ENCODE measurements at regions not wholly inside any gene's neighbourhood (a gene's known extent, or its start where the extent isn't known, plus 50 kb on each side); places are given as distances from the start of the nearest gene placed in this dataset.

GRCh38 chr15:77732514-77733335, 100.0 kb upstream of the LINGO1 start:
- DNase-seq (ENCODE audit: low read depth): no peak

DNA sequence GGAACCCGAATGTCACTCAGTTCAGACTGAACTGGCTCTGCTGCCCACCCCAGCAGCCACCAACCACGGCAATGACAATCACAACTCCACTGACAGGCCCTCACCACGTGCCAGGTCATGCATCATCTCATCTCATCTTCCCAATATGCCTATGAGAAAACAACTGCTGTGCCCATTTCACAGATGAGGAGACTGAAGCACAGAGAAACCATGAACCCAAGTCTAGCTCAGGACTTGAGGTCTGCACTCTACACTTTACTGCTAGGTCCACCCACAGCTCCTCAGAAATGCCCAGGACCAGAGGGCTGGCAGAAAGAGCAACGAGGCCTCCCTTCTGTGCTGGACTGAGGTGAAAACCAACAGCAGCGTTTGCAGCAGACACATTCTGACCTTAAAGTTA, 99.2 kb upstream of the LINGO1 start:
- DNase-seq (ENCODE audit: low read depth): no peak

DNA sequence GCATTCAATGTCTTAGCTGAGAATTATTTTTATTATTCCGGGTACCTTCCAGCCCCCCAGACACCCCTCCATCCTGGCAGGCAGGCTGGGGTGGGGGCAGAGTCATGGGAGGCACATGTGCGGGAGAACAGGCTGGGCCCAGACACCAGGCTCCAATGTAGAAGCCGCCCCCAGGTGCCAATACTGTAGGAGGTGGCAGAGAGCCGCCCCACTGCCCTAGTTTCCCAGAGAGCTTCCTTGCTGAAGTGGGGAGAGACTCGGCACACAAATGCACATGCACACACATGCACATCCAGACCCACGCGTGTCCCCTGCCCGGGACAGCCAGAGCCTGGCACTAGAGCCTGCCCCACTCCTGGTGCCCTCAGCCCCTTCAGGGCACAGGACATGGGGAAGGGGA, 98.4 kb upstream of the LINGO1 start:
- DNase-seq (ENCODE audit: low read depth): no peak

DNA sequence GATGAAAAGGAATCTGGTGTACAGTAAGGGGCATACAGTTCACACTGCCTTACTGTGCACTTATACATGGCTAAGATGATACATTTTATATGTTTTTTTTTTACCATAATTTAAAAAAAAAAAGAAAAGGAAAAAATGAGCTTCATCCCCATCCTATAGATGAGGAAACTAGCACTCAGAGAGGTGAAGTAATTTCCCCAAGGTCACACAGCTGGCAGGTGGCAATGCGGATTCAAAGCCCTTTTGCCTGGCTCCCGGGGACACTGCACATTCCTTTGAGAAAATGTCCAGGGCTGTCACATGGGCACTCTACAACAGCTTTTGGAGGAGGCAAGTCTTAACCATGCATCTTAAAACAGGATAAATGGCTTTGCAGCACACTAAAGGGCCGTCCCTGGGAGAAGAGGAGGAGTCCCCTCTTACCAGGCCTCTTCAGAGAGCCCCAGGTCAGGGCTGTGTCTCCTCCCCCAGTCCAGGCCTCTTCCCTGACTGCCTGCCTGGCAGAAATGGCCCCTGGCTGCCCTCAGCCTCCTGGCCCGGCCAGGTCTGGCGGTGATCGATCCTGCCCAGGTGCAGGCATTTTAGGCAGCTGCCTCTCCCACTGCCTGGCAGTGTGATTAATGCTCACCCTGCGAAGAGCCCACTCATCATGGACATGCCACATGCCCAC, 95.1 kb upstream of the LINGO1 start:
- no peak for DNase-seq (ENCODE audit: low read depth)

GRCh38 chr15:77724715-77725114, 92.0 kb upstream of the LINGO1 start:
- DNase-seq (ENCODE audit: low read depth): no peak

- no peak for DNase-seq (ENCODE audit: low read depth)
Measured at GRCh38 chr15:77723756-77724155, 91.0 kb upstream of the LINGO1 start.

GRCh38 chr15:77722759-77723460, 90.2 kb upstream of the LINGO1 start:
- DNase-seq (ENCODE audit: low read depth): no peak

- DNase-seq (ENCODE audit: low read depth): no peak
Measured at GRCh38 chr15:77721963-77722362, 89.3 kb upstream of the LINGO1 start.

- no peak for DNase-seq (ENCODE audit: low read depth)
Measured at GRCh38 chr15:77720655-77721054, 87.9 kb upstream of the LINGO1 start.

DNA sequence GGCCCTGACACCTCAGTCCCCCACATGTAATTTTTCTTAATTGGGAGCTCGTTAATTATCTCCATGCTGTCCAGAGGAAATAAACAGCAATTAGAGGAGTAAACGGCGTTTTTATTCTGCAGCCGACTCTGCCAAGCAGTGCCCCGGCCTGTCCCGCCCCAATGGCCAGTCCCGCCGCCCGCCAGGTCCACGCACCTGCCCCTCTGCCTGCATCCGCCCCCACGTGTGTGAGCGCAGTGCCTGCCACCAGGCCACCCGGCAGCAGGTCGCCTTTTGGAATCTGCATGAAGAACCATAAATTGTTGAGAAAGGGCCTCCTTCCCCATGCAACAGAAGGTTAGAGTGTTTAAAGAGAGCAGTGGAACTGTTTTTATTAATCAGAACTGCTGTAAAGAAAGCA, 87.5 kb upstream of the LINGO1 start:
- DNase-seq (ENCODE audit: low read depth): no peak

- DNase-seq (ENCODE audit: low read depth): no peak
Measured at GRCh38 chr15:77719450-77719849, 86.7 kb upstream of the LINGO1 start.

DNA sequence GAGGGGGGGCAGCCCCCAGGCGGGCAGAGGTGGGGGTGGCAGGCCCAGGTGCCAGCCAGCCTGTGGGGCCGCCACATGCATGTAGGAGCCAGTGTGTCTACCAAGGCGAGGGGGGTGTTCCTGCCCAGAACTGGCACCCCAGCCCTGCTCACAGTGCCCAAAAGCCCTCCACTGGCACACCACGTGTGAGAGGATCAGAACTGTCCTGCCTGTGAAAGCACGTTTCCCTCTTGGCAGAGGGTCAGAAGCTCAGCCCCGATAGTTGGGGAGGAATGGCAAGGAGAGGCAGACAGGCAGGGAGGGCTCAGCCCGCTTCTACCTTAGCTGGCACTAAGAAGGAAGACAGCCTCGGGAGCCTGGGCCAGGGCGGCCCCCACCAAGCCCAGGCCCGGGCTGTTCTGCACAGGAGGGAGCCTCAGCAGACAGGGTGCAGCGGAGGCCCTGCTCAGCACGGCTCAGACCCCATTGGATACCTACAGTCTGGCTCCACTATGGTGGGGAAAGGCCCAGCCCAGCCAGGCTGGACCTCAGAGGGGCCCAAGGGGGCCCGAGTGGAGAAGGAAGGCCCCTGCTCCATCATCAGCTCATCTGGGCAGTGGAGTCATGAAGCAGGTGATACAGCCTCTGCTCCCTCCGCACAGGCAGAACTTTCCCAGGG, 84.8 kb upstream of the LINGO1 start:
- DNase-seq (ENCODE audit: low read depth): no peak

DNA sequence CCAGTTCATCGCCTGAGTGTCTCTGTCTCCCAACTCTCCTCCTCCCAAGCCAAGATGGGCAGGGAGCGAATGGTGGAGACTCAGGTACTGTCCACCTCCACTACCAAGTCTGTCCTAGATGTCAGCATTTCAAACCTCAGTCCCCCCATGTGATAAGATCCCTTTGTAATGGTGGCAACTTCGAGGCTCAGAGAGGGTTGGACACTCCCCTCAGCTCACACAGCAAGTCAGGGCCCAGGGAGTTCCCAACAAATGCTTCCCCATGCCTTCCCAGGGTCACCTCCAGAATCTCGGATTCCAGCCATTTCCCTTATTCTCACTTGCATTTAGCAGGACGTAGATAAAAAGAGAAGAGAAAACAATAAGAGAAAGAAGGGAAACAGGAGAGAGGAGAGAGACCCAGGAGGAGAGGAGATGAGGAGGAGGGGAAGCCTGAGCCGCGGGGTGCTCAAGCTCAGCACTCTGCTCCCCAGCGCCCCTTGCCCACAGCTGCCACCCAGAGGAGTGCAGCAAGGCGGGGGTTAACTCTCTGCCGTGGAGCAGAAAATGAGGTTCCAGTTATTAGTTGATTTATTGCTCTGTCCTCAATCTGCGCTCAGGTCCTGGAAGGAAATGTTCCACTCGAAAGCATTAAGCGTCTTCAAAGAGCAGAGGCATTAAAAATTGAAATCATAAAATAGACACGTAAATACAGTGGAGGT, 84.1 kb upstream of the LINGO1 start:
- DNase-seq (ENCODE audit: low read depth): no peak

DNA sequence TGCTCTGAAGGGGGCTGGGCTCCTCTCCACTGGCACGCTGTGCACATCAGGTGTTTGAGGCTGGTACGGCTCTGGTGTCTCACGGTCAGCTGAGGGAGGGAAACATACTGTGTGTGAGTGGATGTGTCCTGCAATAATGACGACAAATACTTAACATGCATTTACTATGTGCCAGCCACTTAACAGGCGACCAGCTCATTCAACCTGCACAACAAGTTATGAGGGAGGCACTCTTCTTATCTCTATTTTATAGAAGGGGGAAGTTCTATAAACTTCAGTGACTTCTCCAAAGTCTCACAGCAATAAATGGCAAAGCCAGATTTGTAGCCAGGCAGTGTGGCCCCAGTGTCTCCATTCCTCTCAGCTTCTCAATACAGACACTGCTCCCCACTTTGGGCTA, 83.1 kb upstream of the LINGO1 start:
- no peak for DNase-seq (ENCODE audit: low read depth)

DNA sequence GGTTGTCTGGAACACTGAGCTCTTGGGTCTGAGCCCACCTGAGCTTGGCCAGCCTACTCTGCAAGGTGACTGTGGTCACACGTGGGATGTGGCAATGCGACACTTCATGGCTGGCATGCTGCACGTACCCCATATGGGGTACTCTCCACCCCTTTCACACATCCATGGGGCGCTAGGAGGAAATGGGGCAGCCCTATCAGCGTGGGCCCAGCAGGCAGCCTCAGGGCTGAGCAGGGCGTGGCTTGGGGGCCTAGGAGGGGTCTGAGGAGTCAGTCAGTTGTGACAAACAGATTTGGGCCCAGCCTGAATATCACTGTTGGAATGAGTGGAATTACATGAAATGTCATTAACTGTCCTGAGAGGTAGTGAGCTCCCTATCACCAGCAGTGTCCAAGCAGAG, 82.3 kb upstream of the LINGO1 start:
- DNase-seq (ENCODE audit: low read depth): no peak

- no peak for DNase-seq (ENCODE audit: low read depth)
Measured at GRCh38 chr15:77714555-77714954, 81.8 kb upstream of the LINGO1 start.

DNA sequence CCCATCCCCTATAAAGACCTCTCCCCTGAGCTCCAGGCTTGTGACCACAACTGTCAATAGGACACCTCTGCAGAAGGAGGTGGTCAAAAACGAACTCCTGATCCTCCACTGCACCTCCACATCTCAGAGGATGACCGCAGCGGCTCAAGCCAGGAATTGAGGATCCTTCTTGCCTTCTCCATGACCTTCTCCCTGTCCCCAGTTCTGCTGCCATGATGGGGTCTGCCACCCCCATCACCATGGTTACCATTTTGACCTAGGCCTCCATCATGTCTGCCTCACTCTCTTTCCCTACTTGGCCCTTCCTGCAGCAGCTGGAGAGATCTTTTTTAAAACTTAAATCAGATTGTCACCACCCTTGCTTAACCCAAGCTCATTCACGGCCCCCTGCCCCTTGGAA, 81.3 kb upstream of the LINGO1 start:
- DNase-seq (ENCODE audit: low read depth): no peak

DNA sequence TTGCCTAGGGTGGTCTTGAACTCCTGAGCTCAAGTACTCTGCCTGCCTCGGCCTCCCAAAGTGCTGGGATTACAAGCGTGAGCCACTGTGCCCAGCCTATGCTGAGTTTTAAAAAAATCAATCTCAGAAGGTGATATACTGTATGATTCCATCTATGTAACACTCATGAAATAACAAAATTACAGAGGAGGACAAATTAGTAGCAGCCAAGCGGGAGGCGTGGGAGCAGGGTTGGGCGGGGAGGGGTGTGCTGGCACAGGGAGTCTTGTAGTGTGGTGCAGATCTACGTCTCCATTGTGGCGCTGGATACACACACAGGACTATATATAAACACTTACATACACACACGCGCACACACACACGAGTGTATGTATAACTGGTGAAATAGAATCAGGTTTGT, 80.6 kb upstream of the LINGO1 start:
- DNase-seq (ENCODE audit: low read depth): no peak

- DNase-seq (ENCODE audit: low read depth): no peak
Measured at GRCh38 chr15:77712438-77712837, 79.7 kb upstream of the LINGO1 start.

- DNase-seq (ENCODE audit: low read depth): no peak
Measured at GRCh38 chr15:77710637-77711036, 77.9 kb upstream of the LINGO1 start.

- no peak for DNase-seq (ENCODE audit: low read depth)
Measured at GRCh38 chr15:77710206-77710605, 77.5 kb upstream of the LINGO1 start.

Data from activated T-cell treated with anti-CD3 and anti-CD28 coated beads for 1 hour (primary cell).